ENCODE measurements at regions not wholly inside any gene's neighbourhood (a gene's known extent, or its start where the extent isn't known, plus 50 kb on each side); places are given as distances from the start of the nearest gene placed in this dataset.

GRCh38 chr2:133952896-133953295, 301.0 kb upstream of the MGAT5 start:
- no peak for DNase-seq

GRCh38 chr2:133953524-133953923, 300.3 kb upstream of the MGAT5 start:
- DNase-seq: peak; percentile 75

- no peak for DNase-seq
Observed at GRCh38 chr2:133954636-133955035, 299.2 kb upstream of the MGAT5 start.

GRCh38 chr2:133955169-133955568, 298.7 kb upstream of the MGAT5 start:
- DNase-seq: peak; percentile 7

- DNase-seq: no peak
Observed at GRCh38 chr2:133956434-133956935, 297.4 kb upstream of the MGAT5 start.

- no peak for DNase-seq
Observed at GRCh38 chr2:133957724-133958480, 296.0 kb upstream of the MGAT5 start.

GRCh38 chr2:133959066-133959465, 294.8 kb upstream of the MGAT5 start:
- no peak for DNase-seq

- no peak for DNase-seq
Observed at GRCh38 chr2:133966720-133967304, 287.1 kb upstream of the MGAT5 start.

GRCh38 chr2:133967326-133967725, 286.5 kb upstream of the MGAT5 start:
- no peak for DNase-seq

- DNase-seq: peak; percentile 79
Observed at GRCh38 chr2:133968446-133968845, 285.4 kb upstream of the MGAT5 start.

- DNase-seq: no peak
Observed at GRCh38 chr2:133970641-133971040, 283.2 kb upstream of the MGAT5 start.

- no peak for DNase-seq
Observed at GRCh38 chr2:133972297-133972696, 281.6 kb upstream of the MGAT5 start.

GRCh38 chr2:133972786-133973185, 281.1 kb upstream of the MGAT5 start:
- DNase-seq: no peak

- no peak for DNase-seq
Observed at GRCh38 chr2:133974353-133974752, 279.5 kb upstream of the MGAT5 start.

GRCh38 chr2:133975135-133975534, 278.7 kb upstream of the MGAT5 start:
- DNase-seq: no peak

GRCh38 chr2:133975676-133976428, 278.0 kb upstream of the MGAT5 start:
- peak; percentile 75 for DNase-seq

- no peak for DNase-seq
Observed at GRCh38 chr2:133976659-133977058, 277.2 kb upstream of the MGAT5 start.

GRCh38 chr2:133977405-133977804, 276.5 kb upstream of the MGAT5 start:
- peak; percentile 91 for DNase-seq

GRCh38 chr2:133982256-133982655, 271.6 kb upstream of the MGAT5 start:
- DNase-seq: no peak

GRCh38 chr2:133985563-133985962, 268.3 kb upstream of the MGAT5 start:
- DNase-seq: no peak

- peak; percentile 33 for DNase-seq
Observed at GRCh38 chr2:133986081-133986837, 267.6 kb upstream of the MGAT5 start.

- no peak for DNase-seq
Observed at GRCh38 chr2:133986881-133987795, 266.7 kb upstream of the MGAT5 start.
